ENCODE measurements at regions not wholly inside any gene's neighbourhood (a gene's known extent, or its start where the extent isn't known, plus 50 kb on each side); places are given as distances from the start of the nearest gene placed in this dataset.

DNA sequence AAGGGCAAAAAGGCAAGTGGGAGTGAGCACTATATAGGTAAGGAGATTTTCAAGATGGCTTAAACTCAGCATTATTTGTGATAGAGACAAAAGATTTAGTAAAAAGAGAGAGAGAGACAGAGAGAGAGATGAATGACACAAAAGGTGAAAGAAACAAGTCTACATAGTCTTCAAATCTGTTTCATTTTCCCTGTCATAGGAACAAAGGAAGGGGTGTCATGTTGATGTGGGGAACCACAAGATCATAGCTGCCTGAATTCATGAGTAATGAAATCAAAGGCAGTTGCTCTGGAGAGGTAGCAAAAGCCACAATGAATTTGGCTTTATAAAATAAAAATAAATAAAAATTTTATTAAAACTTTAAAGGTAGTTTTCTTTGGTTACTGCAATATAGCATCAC lies 67.2 kb upstream of the PHIP start (continued):
- TF ChIP-seq CHD7 (IDR thresholded peaks at IDR 0.05; ENCODE audit: insufficient replicate concordance, low read length) (no peak), E2F6 (IDR thresholded peaks at IDR 0.05) (no peak), JUN (IDR thresholded peaks at IDR 0.05; ENCODE audit: low read depth, low read length) (no peak), SIRT6 (IDR thresholded peaks at IDR 0.05; ENCODE audit: low read length) (no peak), TAF1 (IDR thresholded peaks at IDR 0.05; ENCODE audit: low read depth, low read length) (no peak), RAD21 (IDR thresholded peaks at IDR 0.05 in 1 of 2, conservative IDR thresholded peaks at IDR 0.05 in 1 of 2; ENCODE audit: low read depth in 2 of 2, low read length in 2 of 2) (no peak), CHD2 (IDR thresholded peaks at IDR 0.05; ENCODE audit: low read length) (no peak), TCF12 (IDR thresholded peaks at IDR 0.05; ENCODE audit: low read depth, low read length) (no peak), GTF2F1 (IDR thresholded peaks at IDR 0.05; ENCODE audit: borderline replicate concordance, low read depth, low read length) (no peak), EP300 (IDR thresholded peaks at IDR 0.05; ENCODE audit: borderline replicate concordance in 1 of 2, low read depth in 2 of 2, low read length in 2 of 2) (no peak)
